Keratinocyte (primary cell): ENCODE measurements at regions not wholly inside any gene's neighbourhood (a gene's known extent, or its start where the extent isn't known, plus 50 kb on each side); places are given as distances from the start of the nearest gene placed in this dataset.

Source experiments
- DNase-seq: peaks from one replicate; pipeline ENCODE4 v3.0.0-alpha.2; 2011; ENCODE audit warnings: low read depth, missing footprints, low spot score
- FAIRE-seq: peaks from 2 replicates; lab custom pipeline; 2011; peaks lifted over from hg19 to GRCh38; lab: Jason Lieb, UNC
- H2AFZ ChIP-seq: 2 replicates; pipeline ENCODE4 v1.6.0; 2012; ENCODE audit warnings: low read length, control low read depth, inconsistent platforms; ENCODE audit not compliant: control insufficient read depth
- H3K27ac ChIP-seq: 2 replicates; pipeline ENCODE4 v1.5.1; 2011; ENCODE audit warnings: low read length; ENCODE audit not compliant: control insufficient read depth, insufficient read depth
- H3K27me3 ChIP-seq: 3 replicates; pipeline ENCODE4 v1.6.0; 2011; ENCODE audit warnings: low read length; ENCODE audit not compliant: control insufficient read depth, insufficient read depth; ENCODE audit errors: extremely low read depth
- H3K36me3 ChIP-seq, 2 experiments: 2 replicates in 1 of 2; 3 replicates in 1 of 2; pipeline ENCODE4 v1.5.1; 2011; ENCODE audit warnings: low read length in 2 of 2, mild to moderate bottlenecking in 1 of 2; ENCODE audit not compliant: control insufficient read depth in 2 of 2, insufficient read depth in 2 of 2; ENCODE audit errors: extremely low read depth in 1 of 2
- H3K4me1 ChIP-seq: 3 replicates; pipeline ENCODE4 v1.5.1; 2011; ENCODE audit warnings: low read length; ENCODE audit not compliant: control insufficient read depth, insufficient read depth; ENCODE audit errors: extremely low read depth
- H3K4me2 ChIP-seq: 3 replicates; pipeline ENCODE4 v1.6.0; 2011; ENCODE audit warnings: low read depth, low read length; ENCODE audit not compliant: control insufficient read depth, insufficient read depth; ENCODE audit errors: extremely low read depth
- H3K4me3 ChIP-seq, 3 experiments: fragments of 200-600 bp in 1 of 3; sonication (generic) in 1 of 3; 2 replicates in 2 of 3; 3 replicates in 1 of 3; pipeline ENCODE4 v1.5.1; 2011 to 2016; ENCODE audit warnings: low read length in 3 of 3, mild to moderate bottlenecking in 3 of 3, control low read depth in 2 of 3, inconsistent platforms in 1 of 3, low read depth in 1 of 3, mixed read lengths in 1 of 3, mixed run types in 1 of 3, moderate library complexity in 1 of 3; ENCODE audit not compliant: control insufficient read depth in 2 of 3, insufficient read depth in 2 of 3; ENCODE audit errors: extremely low read depth in 1 of 3
- H3K79me2 ChIP-seq: 2 replicates; pipeline ENCODE4 v1.6.0; 2012; ENCODE audit warnings: low read length; ENCODE audit not compliant: control insufficient read depth, insufficient read depth
- H3K9ac ChIP-seq: 3 replicates; pipeline ENCODE4 v1.6.0; 2011; ENCODE audit warnings: low read length; ENCODE audit not compliant: control insufficient read depth, insufficient read depth; ENCODE audit errors: extremely low read depth
- H3K9me1 ChIP-seq: 3 replicates; pipeline ENCODE4 v1.6.0; 2011; ENCODE audit warnings: low read length; ENCODE audit not compliant: control insufficient read depth, insufficient read depth; ENCODE audit errors: extremely low read depth
- H3K9me3 ChIP-seq: 2 replicates; pipeline ENCODE4 v1.5.1; 2012; ENCODE audit warnings: low read depth, low read length; ENCODE audit not compliant: control insufficient read depth
- H4K20me1 ChIP-seq: 3 replicates; pipeline ENCODE4 v1.6.0; 2011; ENCODE audit warnings: low read length; ENCODE audit not compliant: control insufficient read depth, insufficient read depth; ENCODE audit errors: extremely low read depth
- CTCF ChIP-seq, 3 experiments: IDR thresholded peaks in 1 of 3; conservative IDR thresholded peaks in 1 of 3; optimal IDR thresholded peaks in 1 of 3; 2 replicates in 2 of 3; 3 replicates in 1 of 3; pipeline versions ENCODE3 to v1.5.1; 2011; ENCODE audit warnings: low read length in 3 of 3, mild to moderate bottlenecking in 3 of 3, moderate library complexity in 2 of 3, control low read depth in 1 of 3, inconsistent platforms in 1 of 3; ENCODE audit not compliant: insufficient read depth in 2 of 3; ENCODE audit errors: extremely low read depth in 1 of 3
- EZH2 ChIP-seq: IDR thresholded peaks from one replicate; pipeline ENCODE4 v1.6.1; 2012; ENCODE audit warnings: inconsistent platforms, mild to moderate bottlenecking, low read length, moderate library complexity
- dilution Hi-C: fragments of 300-500 bp; cut with MboI; formaldehyde crosslinking; loops from one replicate; pipeline ENCODE4 v1.7.0; 2020; ENCODE audit warnings: low sequenced_read_pairs; ENCODE audit not compliant: extremely low pct_ligation_motif_present

- DNase-seq, result no peak
- Histone ChIP-seq H3K4me1 (peaks cover 9% of the 10 kb centered on the region), H3K27ac (no peak overlapping the region), H3K79me2 (no peaks in the 10 kb centered on the region), H3K4me2 (no peak overlapping the region), H3K9me3 (no peaks in the 10 kb centered on the region), H3K27me3 (peaks cover 14% of the 10 kb centered on the region), H2AFZ (no peak overlapping the region), H3K4me3 (no peak overlapping the region), H3K9me1 (no peaks in the 10 kb centered on the region), H3K36me3 (no peaks in the 10 kb centered on the region), H3K9ac (no peak overlapping the region), H4K20me1 (no peaks in the 10 kb centered on the region)
- TF ChIP-seq CTCF (optimal IDR thresholded peaks at IDR 0.05 in 1 of 3, IDR thresholded peaks at IDR 0.05 in 1 of 3, conservative IDR thresholded peaks at IDR 0.05 in 1 of 3; ENCODE audit: extremely low read depth in 1 of 3, insufficient read depth in 2 of 3, low read length in 3 of 3) (no peak), EZH2 (no peak)
- dilution Hi-C loops, result no loop called here
- no peak for FAIRE-seq
These were observed 111.5 kb downstream of the TTC32 start for GRCh38 chr2:19790291-19790690.

- dilution Hi-C loops, result no loop called here
- TF ChIP-seq EZH2 (no peak), CTCF (optimal IDR thresholded peaks at IDR 0.05 in 1 of 3, IDR thresholded peaks at IDR 0.05 in 1 of 3, conservative IDR thresholded peaks at IDR 0.05 in 1 of 3; ENCODE audit: extremely low read depth in 1 of 3, insufficient read depth in 2 of 3, low read length in 3 of 3) (no peak)
- H3K9me1 ChIP-seq, result no peaks in the 10 kb centered on the region
- FAIRE-seq (no peak), DNase-seq (no peak)
- no peak overlapping the region for H2AFZ ChIP-seq
- no peaks in the 10 kb centered on the region for H3K36me3 ChIP-seq
- no peaks in the 10 kb centered on the region for H3K9me3 ChIP-seq
- no peak overlapping the region for H3K4me3 ChIP-seq
- H3K4me1 ChIP-seq, result peaks cover 9% of the 10 kb centered on the region
- H3K79me2 ChIP-seq, result no peaks in the 10 kb centered on the region
- H3K4me2 ChIP-seq, result no peak overlapping the region
- peaks cover 4% of the 10 kb centered on the region for H3K27me3 ChIP-seq
- no peaks in the 10 kb centered on the region for H4K20me1 ChIP-seq
- no peak overlapping the region for H3K27ac ChIP-seq
- H3K9ac ChIP-seq, result no peak overlapping the region
These were observed 114.6 kb downstream of the TTC32 start for GRCh38 chr2:19787134-19787533.
